ENCODE measurements at regions not wholly inside any gene's neighbourhood (a gene's known extent, or its start where the extent isn't known, plus 50 kb on each side); places are given as distances from the start of the nearest gene placed in this dataset.

- no peak for DNase-seq (ENCODE audit: low read depth in 2 of 2)
Observed at GRCh38 chr6:135798751-135799515, 52.6 kb upstream of the PDE7B start.
